ENCODE measurements at regions not wholly inside any gene's neighbourhood (a gene's known extent, or its start where the extent isn't known, plus 50 kb on each side); places are given as distances from the start of the nearest gene placed in this dataset.

GRCh38 chr7:22676385-22676784 is 50.6 kb upstream of the IL6 start:
- DNase-seq, result no peak

- DNase-seq, result no peak
Measured at GRCh38 chr7:22675917-22676343, 51.1 kb upstream of the IL6 start.

DNA sequence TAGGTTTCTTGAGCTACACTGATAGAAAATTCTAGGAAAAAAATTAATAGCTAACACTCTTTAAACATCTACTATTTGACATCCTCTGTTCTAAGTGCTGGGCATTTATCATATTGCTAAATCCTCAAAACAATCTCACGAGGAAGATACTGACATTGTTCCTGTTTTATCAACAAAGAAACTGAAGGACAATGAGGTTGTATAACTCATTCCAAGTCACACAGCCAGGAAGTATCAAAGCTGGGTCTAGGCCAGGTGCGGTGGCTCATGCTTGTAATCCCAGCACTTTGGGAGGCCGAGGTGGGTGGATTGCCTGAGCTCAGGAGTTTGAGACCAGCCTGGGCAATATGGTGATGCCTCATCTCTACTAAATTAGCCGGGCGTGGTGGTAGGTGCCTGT is 51.6 kb upstream of the IL6 start:
- DNase-seq, result no peak

- no peak for DNase-seq
Measured at GRCh38 chr7:22672846-22673680, 53.9 kb upstream of the IL6 start.

GRCh38 chr7:22671177-22671879 is 55.7 kb upstream of the IL6 start:
- no peak for DNase-seq

DNA sequence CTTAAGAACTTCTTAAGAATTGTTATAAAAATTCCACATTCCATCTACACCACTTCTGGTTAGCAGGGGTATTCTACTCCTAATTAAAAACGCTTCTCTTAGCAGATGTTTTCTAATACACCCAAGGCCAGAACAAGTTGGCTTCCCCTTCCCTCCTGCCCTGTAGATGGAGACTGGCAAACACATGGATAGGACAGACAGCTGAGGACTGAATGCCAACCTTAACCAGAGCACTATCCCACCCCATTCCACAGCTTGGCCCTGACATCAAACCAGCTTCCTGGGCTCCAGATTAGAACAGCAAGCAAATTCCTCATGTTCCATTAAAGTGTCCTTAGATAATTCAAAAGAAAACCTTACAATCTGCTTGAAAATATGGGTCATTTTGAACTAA is 56.6 kb upstream of the IL6 start:
- DNase-seq, result no peak

DNA sequence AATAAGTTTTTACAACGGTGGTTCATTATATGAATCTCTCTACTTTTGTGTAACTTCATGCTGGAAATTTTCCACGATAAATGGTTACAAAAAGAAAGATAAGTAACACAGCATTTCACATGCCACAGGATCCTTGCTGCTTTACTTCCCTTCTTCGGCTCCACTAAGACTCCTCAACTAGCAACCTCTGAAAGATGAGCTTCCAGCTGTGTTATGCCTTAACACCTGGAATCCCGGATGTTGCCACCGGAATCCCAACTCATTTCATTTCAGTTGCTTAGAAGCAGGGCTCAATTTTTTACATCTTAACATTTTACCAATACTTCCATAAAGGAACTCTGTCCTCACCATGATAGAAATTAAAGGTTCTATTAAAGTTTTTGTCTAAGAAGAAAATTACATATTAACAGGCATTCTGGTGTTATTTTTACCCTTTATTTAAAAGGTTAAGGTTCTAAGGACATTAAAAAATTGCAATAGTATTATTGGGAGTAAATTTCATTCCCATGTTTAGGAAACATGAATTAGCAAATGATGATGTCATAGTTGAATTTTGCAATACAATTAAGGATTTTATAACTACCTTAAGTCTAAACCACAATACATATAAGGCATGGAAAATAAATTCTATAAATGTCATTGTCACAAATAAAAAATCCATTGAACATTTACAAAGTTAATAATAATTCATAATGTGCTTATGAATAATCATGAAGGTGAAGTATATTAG is 57.1 kb upstream of the IL6 start:
- no peak for DNase-seq

DNA sequence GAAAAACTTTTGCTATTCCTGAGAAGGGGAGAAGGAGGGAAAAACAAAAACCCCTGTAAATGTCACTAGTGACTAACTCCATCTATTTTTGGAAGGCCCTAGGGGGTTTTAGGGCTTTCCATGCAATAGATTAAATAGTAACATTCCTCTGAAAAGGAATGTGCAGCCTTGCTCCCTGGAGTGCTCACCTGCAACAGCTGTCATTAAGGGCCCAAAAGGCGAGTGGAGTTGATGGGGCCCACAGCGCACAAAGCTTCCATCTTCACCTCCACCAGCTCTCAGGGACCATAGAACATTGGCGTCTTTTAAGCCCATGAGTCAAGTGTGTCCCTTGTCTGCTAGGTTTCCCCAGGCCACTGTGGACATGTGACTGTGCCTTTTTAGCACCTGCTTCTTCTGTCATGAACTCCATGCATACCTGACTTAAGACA is 58.0 kb upstream of the IL6 start:
- DNase-seq, result no peak

- no peak for DNase-seq
Measured at GRCh38 chr7:22667562-22668239, 59.3 kb upstream of the IL6 start.

GRCh38 chr7:22667187-22667561 is 59.8 kb upstream of the IL6 start:
- DNase-seq, result no peak

GRCh38 chr7:22666732-22667131 is 60.3 kb upstream of the IL6 start:
- no peak for DNase-seq

DNA sequence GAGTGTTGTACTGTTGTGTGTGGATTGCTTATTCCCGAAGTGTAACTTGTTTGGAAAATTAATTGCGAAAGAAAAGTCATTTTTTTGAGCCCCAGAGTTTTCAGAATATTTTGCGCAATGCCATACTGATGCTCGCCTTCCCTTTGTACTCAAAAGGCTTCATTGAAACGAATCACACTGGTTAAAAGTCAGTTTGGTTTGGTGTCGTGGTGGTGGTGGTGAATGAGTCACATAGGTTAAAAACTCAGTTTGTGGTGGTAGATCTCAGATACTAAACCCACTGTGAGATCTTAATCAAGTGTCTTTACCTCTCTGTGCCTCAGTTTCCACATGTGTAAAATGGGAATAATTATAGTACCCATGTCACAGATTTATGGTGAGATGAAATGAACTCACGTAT is 61.1 kb upstream of the IL6 start:
- DNase-seq, result no peak

- no peak for DNase-seq
Measured at GRCh38 chr7:22664988-22665798, 61.8 kb upstream of the IL6 start.

DNA sequence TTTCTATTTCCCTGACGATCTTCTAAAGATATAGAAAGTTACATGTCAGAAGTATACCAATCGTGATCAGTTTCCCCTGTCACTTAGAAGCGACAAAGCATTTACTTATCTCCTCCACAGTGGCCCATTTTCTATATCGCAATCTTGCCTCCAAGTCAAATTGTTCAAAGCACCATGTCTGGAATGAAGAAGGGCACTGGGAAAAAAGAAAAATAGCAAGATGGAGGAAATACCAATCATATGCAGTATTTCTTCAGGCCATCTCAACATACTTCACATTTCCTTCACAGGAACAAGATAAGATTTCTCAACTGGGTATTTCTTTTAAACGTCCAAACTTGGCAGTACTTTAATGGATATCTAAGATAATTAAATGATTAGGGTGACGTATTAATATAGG is 63.3 kb upstream of the IL6 start:
- DNase-seq, result no peak

DNA sequence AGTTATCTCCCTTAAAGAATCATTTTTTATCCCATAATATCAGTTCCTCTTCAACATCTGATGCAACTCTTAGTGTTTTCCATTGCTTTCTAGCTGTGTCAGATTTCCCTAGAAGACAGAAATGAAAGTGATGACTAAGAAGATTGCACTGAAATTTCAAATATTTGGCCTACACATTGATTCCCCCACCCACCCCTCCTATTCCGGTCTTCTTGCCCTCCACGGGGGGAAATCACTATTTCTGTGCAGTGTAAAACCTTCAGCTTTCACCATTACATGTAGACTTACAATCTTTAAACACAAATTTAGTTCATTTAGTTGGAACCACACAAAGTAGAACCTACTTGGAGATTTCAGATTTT is 63.7 kb upstream of the IL6 start:
- no peak for DNase-seq

DNA sequence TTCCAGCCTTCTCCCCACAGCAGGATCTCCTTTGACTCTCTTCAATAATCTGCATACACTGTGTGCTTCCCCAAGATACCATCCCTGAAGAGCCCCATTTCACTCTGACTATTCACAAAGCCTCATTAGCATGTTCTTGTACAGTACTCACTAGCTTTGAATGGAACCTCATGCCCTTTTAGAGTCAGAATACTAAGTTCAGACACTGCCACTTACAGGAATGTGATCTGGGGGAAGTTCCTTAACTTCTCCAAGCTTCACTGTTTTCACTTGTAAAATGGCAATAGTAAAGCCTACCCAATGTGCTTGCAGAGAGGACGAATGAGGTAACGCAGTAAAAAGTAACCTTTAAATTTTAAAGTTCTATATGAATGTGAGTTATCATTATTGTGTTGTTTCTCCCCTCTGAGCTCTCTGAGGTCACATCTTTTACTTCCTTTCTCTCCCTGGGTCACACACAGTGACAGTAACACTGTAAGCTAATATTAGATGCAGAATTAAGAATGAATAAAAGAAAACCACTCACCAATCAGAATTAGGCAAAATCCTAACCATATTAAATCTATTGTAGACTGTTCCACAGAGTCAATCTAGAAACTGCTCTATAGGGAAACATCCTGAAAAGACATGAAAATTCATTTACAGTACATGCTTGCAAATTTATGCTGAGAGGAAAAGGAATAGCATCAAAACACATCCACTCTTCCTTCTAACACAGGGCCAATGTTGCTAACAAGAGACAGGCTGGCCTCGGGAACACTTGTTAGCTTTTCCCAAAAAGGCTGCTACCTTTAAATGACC is 64.2 kb upstream of the IL6 start:
- DNase-seq, result no peak

DNA sequence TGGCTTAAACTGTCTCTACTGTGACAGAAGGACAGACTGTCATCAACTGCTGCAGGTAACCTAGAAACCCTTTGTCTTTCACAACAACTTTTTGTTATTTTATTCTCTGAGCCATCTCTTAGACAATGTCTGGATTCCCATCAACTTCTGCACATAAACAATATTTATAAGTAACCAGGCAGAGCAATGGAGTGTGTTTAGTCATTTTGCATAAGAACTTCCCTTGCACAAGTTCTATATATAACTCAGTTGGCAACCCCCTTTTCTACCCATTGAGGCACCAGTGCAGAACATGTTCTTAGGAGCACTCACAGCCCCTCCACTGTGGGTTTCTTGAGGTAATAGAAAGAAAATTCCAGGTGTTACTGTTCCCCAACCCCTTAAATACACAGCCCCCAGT is 65.0 kb upstream of the IL6 start:
- DNase-seq, result no peak

- DNase-seq, result no peak
Measured at GRCh38 chr7:22660732-22661131, 66.3 kb upstream of the IL6 start.

DNA sequence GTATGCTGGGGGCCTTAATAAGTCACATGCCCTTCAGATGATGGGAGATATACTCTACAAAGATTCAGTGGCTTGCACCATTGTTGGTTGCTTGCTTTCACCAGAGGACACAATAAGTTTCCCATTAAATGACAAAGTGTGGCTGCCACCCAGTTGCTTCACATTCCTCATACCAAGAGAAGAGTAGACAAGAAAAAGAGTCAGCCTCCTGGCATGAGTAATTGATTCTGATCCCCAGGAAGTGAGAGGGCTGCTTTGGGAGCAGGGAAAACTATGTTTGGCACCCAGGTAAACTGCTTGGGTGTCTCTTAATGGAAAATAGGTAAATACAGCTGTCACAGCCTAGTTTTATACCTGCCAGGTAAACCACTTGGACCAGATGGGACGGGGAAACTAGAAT is 66.7 kb upstream of the IL6 start:
- no peak for DNase-seq

GRCh38 chr7:22659741-22660140 is 67.3 kb upstream of the IL6 start:
- DNase-seq, result no peak

DNA sequence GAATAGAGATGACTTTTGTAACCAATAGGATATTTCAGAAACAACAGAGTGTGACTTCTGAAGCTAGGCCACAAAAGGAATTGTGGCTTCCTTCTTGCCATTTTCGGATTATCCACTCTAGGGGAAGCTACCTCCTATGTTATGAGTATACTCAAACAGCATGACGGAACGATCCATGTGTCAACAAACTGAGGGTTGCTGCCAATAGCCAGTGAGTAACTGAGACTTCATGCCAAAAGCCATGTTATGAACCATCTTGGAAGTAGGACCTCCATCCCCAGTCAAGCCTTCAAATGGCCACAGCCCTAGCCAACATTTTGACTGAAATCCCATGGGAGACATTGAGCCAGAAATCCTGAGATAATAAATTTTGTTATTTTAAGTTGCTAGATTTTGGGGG is 69.0 kb upstream of the IL6 start:
- no peak for DNase-seq

DNA sequence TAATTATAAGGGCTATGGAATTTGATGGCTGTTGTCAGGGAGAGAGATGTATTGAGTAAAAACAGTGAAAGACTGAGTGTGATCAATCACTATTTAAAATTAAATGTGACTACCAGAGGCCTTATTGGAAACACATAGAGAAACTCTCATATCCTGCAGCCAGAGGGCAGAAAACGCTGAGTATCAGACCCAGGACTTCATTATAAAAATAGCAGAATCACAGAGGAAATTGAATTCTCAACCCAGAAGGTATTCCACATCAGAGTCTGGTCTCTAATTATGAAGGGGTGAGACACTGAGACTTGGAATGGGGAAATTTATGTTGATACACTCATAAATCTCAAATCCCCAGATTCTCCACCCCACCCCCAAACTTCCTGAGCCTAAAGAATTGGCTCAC is 69.5 kb upstream of the IL6 start:
- no peak for DNase-seq

All from NCI-H1092 (cell line).